Panc1 (cell line): ENCODE measurements at regions not wholly inside any gene's neighbourhood (a gene's known extent, or its start where the extent isn't known, plus 50 kb on each side); places are given as distances from the start of the nearest gene placed in this dataset.

Source experiments
- ATAC-seq: fragments of 200-7000 bp; cut with Tn5 transposase; 2 replicates; pipeline ENCODE4 v1.9.1; 2020; ENCODE audit warnings: mild to moderate bottlenecking, moderate library complexity
- BruUV-seq: library from RNA; stranded (reverse); fragments of 400-500 nt; replicated peaks from 2 replicates; lab custom pipeline; 2021; lab: Mats Ljungman, UMichigan
- CTCF ChIA-PET: fragments of 300-600 bp; sonication (Branson Sonifier 250); formaldehyde crosslinking; loops from one replicate; lab custom pipeline; 2022; ENCODE audit warnings: antibody characterized with exemption; lab: Charles Lee
- POLR2A ChIA-PET: fragments of 300-600 bp; sonication (Branson Sonifier 250); formaldehyde crosslinking; loops from one replicate; lab custom pipeline; 2022; ENCODE audit warnings: antibody characterized with exemption; lab: Charles Lee
- DNase-seq: peaks from one replicate; pipeline ENCODE4 v3.0.0-alpha.2; 2010; ENCODE audit warnings: low read depth, low spot score
- H3K27ac ChIP-seq: 2 replicates; pipeline ENCODE4 v1.5.1; 2011; ENCODE audit warnings: mild to moderate bottlenecking, low read length, inconsistent platforms
- H3K27me3 ChIP-seq: fragments of 200-500 bp; sonication (Bioruptor generic); 2 replicates; pipeline ENCODE4 v1.6.0; 2014; ENCODE audit warnings: low read length, inconsistent platforms; ENCODE audit not compliant: control insufficient read depth, insufficient read depth
- H3K36me3 ChIP-seq: fragments of 200-500 bp; sonication (Bioruptor generic); 2 replicates; pipeline ENCODE4 v1.5.1; 2014; ENCODE audit warnings: inconsistent platforms, mild to moderate bottlenecking, low read length, moderate library complexity; ENCODE audit not compliant: control insufficient read depth, insufficient read depth
- H3K4me1 ChIP-seq: 2 replicates; pipeline ENCODE4 v1.5.1; 2011; ENCODE audit warnings: inconsistent platforms, mild to moderate bottlenecking, low read length, moderate library complexity; ENCODE audit not compliant: control insufficient read depth, insufficient read depth
- H3K4me3 ChIP-seq, 2 experiments: 2 replicates each; pipeline ENCODE4 v1.5.1; 2011 to 2012; ENCODE audit warnings: low read depth in 2 of 2, low read length in 2 of 2, mild to moderate bottlenecking in 2 of 2, inconsistent platforms in 1 of 2, moderate library complexity in 1 of 2
- H3K9me3 ChIP-seq: fragments of 200-500 bp; sonication (Bioruptor generic); 2 replicates; pipeline ENCODE4 v1.5.1; 2014; ENCODE audit warnings: low read depth, mild to moderate bottlenecking, inconsistent platforms, low read length, moderate library complexity; ENCODE audit not compliant: control insufficient read depth, insufficient read depth
- POLR2AphosphoS5 ChIP-seq: IDR thresholded peaks from 2 replicates; pipeline ENCODE4 v1.6.1; 2012; ENCODE audit warnings: mild to moderate bottlenecking, low read depth, low read length, moderate library complexity
- SIN3A ChIP-seq: IDR thresholded peaks from 2 replicates; pipeline ENCODE4 v1.6.1; 2012; ENCODE audit warnings: low read depth, mild to moderate bottlenecking, low read length, moderate library complexity, borderline replicate concordance; ENCODE audit not compliant: insufficient read depth
- TCF7L2 ChIP-seq: IDR thresholded peaks from 2 replicates; pipeline ENCODE4 v1.6.1; 2011; ENCODE audit warnings: mild to moderate bottlenecking, low read depth, low read length, inconsistent platforms
- in situ Hi-C: cut with HindIII; loops from 2 replicates; pipeline ENCODE4 v1.10.0; 2016; ENCODE audit warnings: low sequenced_read_pairs, low pct_unique_long_range_greater_than_20kb
- intact Hi-C: fragments of 100-400 bp; cut with micrococcal nuclease; formaldehyde crosslinking; loops from one replicate; pipeline ENCODE4 v1.10.0; 2022; ENCODE audit not compliant: unreplicated experiment
- TF ChIP-seq, protein P1 (sequence below): fragments of 450-650 bp; IDR thresholded peaks from 2 replicates; pipeline ENCODE4 v1.5.1; 2017; ENCODE audit warnings: mild to moderate bottlenecking
- TF ChIP-seq, protein P2 (sequence below), 2 experiments: IDR thresholded peaks; 2 replicates each; pipeline ENCODE4 v1.6.1; 2011 to 2012; ENCODE audit warnings: low read depth in 2 of 2, control low read depth in 1 of 2, low read length in 1 of 2, mild to moderate bottlenecking in 1 of 2, moderate library complexity in 1 of 2; ENCODE audit not compliant: insufficient read depth in 1 of 2

DNA sequence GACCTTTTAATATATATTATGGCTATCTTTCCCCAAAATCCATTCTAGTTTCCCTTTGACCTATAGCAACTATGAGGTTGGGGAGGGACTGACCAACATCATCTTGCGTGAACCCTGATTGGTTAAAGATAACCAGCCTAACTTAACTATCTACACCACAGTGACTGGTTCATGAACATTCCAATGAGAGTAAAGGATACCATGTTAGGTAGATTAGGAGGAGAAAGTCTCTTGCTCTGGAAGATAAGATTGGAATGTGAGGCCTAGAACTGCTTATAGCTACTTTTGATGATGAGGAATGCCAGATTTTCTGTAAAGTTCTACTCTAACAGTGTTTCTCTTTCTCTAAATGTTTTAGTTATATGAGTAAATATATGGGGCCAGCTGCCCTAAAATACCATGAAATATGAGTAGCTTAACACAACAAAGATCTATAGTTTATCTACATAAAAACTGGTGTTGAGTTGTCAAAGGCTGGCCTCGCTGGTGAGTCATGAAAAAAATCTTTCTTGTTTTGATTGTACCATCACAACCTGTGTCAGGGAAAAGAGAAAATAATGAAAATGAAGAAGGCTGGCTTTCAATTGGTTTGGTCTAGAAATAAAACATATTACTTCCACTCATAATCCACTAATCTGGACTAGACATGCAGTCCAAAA lies 481.4 kb downstream of the NSUN3 start:
- Histone ChIP-seq H3K27ac (no peak overlapping the region), H3K27me3 (no peaks in the 10 kb centered on the region), H3K36me3 (no peaks in the 10 kb centered on the region), H3K4me3 (no peak overlapping the region), H3K9me3 (no peaks in the 10 kb centered on the region), H3K4me1 (no peaks in the 10 kb centered on the region)
- no TSS peak for BruUV-seq
- DNase-seq (no peak), ATAC-seq (no peak)
- ChIA-PET POLR2A (no interaction called here), CTCF (no interaction called here)
- intact Hi-C loops (no loop called here), in situ Hi-C loops (no loop called here)
- TF ChIP-seq TCF7L2 (no peak), POLR2AphosphoS5 (no peak), SIN3A (no peak)
- TF ChIP-seq, protein P1, sequence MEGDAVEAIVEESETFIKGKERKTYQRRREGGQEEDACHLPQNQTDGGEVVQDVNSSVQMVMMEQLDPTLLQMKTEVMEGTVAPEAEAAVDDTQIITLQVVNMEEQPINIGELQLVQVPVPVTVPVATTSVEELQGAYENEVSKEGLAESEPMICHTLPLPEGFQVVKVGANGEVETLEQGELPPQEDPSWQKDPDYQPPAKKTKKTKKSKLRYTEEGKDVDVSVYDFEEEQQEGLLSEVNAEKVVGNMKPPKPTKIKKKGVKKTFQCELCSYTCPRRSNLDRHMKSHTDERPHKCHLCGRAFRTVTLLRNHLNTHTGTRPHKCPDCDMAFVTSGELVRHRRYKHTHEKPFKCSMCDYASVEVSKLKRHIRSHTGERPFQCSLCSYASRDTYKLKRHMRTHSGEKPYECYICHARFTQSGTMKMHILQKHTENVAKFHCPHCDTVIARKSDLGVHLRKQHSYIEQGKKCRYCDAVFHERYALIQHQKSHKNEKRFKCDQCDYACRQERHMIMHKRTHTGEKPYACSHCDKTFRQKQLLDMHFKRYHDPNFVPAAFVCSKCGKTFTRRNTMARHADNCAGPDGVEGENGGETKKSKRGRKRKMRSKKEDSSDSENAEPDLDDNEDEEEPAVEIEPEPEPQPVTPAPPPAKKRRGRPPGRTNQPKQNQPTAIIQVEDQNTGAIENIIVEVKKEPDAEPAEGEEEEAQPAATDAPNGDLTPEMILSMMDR = no peak
- TF ChIP-seq, protein P2, sequence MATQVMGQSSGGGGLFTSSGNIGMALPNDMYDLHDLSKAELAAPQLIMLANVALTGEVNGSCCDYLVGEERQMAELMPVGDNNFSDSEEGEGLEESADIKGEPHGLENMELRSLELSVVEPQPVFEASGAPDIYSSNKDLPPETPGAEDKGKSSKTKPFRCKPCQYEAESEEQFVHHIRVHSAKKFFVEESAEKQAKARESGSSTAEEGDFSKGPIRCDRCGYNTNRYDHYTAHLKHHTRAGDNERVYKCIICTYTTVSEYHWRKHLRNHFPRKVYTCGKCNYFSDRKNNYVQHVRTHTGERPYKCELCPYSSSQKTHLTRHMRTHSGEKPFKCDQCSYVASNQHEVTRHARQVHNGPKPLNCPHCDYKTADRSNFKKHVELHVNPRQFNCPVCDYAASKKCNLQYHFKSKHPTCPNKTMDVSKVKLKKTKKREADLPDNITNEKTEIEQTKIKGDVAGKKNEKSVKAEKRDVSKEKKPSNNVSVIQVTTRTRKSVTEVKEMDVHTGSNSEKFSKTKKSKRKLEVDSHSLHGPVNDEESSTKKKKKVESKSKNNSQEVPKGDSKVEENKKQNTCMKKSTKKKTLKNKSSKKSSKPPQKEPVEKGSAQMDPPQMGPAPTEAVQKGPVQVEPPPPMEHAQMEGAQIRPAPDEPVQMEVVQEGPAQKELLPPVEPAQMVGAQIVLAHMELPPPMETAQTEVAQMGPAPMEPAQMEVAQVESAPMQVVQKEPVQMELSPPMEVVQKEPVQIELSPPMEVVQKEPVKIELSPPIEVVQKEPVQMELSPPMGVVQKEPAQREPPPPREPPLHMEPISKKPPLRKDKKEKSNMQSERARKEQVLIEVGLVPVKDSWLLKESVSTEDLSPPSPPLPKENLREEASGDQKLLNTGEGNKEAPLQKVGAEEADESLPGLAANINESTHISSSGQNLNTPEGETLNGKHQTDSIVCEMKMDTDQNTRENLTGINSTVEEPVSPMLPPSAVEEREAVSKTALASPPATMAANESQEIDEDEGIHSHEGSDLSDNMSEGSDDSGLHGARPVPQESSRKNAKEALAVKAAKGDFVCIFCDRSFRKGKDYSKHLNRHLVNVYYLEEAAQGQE (IDR thresholded peaks at IDR 0.05; ENCODE audit: insufficient read depth in 1 of 2, low read depth in 2 of 2, low read length in 1 of 2) = no peak

DNA sequence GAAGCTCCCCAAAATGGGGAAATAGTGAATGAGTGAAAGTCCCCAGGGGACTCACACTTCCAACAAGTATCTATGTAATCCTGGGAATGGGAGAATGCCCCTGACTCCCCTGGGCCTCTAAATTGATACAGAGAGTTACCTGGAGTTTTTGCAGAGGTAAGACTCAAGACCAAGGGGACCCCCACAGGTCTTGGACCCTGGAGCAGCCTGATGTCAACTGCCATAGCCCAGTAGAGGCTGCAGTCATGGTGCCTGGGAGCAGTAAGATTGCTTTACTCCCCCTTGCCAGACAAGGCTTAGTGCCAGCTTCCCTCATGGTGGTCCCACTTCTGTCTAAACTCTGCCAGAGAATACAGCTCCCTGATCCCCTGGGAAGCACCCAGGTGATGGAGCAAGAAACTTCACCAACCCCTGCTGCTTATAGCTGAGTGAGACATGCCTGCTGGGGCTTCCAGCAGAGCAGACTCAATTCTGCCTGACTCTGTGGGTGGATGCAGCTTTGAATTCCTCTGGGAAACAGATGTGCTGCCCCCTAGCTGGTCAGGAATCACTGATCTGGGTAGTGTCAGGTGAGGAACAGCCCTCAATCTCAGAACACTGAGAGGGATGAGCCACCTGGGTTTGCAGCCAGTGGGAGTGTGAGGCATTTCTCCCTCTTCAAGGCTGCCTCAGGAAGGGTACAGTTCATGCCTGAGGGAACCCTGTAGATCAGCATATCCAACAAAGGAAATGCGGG lies 485.9 kb downstream of the NSUN3 start:
- Histone ChIP-seq H3K36me3 (no peaks in the 10 kb centered on the region), H3K9me3 (peaks cover 3% of the 10 kb centered on the region; the same call in 1 of the 2 replicates), H3K4me3 (no peak overlapping the region), H3K27me3 (no peaks in the 10 kb centered on the region), H3K4me1 (no peaks in the 10 kb centered on the region), H3K27ac (no peak overlapping the region)
- DNase-seq = no peak
- no TSS peak for BruUV-seq
- in situ Hi-C loops = no loop called here
- no peak for ATAC-seq
- TF ChIP-seq, protein P2 (IDR thresholded peaks at IDR 0.05; ENCODE audit: insufficient read depth in 1 of 2, low read depth in 2 of 2, low read length in 1 of 2) = no peak
- TF ChIP-seq, protein P1 = no peak
- POLR2A ChIA-PET = no interaction called here
- CTCF ChIA-PET = no interaction called here
- intact Hi-C loops = no loop called here
